Smooth muscle cell (in vitro differentiated cells): ENCODE measurements at regions not wholly inside any gene's neighbourhood (a gene's known extent, or its start where the extent isn't known, plus 50 kb on each side); places are given as distances from the start of the nearest gene placed in this dataset.

Experiments
- DNase-seq: peaks from one replicate; lab custom pipeline; 2025; ENCODE audit not compliant: unreplicated experiment; lab: John Stamatoyannopoulos, UW
- H2AFZ ChIP-seq: fragments of 200-600 bp; sonication (generic); 2 replicates; pipeline ENCODE4 v1.6.0; 2016; ENCODE audit warnings: antibody characterized with exemption, low read depth, mild to moderate bottlenecking
- H3F3A ChIP-seq: fragments of 200-600 bp; sonication (generic); 2 replicates; pipeline ENCODE4 v1.6.0; 2017; ENCODE audit warnings: antibody characterized with exemption, low read depth
- H3K27ac ChIP-seq: fragments of 200-600 bp; sonication (generic); 2 replicates; pipeline ENCODE4 v1.5.1; 2016; ENCODE audit warnings: low read depth, mild to moderate bottlenecking
- H3K27me3 ChIP-seq: fragments of 200-600 bp; sonication (generic); 2 replicates; pipeline ENCODE4 v1.6.1; 2016; ENCODE audit warnings: low read depth, mild to moderate bottlenecking
- H3K36me3 ChIP-seq: fragments of 200-600 bp; sonication (generic); 2 replicates; pipeline ENCODE4 v1.5.1; 2016; ENCODE audit warnings: low read depth
- H3K4me1 ChIP-seq: fragments of 200-600 bp; sonication (generic); 2 replicates; pipeline ENCODE4 v1.5.1; 2016; ENCODE audit warnings: low read depth
- H3K4me2 ChIP-seq: fragments of 200-600 bp; sonication (generic); 2 replicates; pipeline ENCODE4 v1.6.0; 2016; ENCODE audit warnings: mild to moderate bottlenecking
- H3K4me3 ChIP-seq: fragments of 200-600 bp; sonication (generic); 2 replicates; pipeline ENCODE4 v1.5.1; 2016; ENCODE audit warnings: mild to moderate bottlenecking
- H3K79me2 ChIP-seq: fragments of 200-600 bp; sonication (generic); 2 replicates; pipeline ENCODE4 v1.6.0; 2016; ENCODE audit warnings: low read depth, mild to moderate bottlenecking
- H3K9ac ChIP-seq: fragments of 200-600 bp; sonication (generic); 2 replicates; pipeline ENCODE4 v1.6.0; 2016; ENCODE audit warnings: low read depth
- H3K9me3 ChIP-seq: fragments of 200-600 bp; sonication (generic); replicated peaks from 2 replicates; pipeline ENCODE4 v1.5.1; 2016; ENCODE audit warnings: low read depth
- H4K20me1 ChIP-seq: fragments of 200-600 bp; sonication (generic); 2 replicates; pipeline ENCODE4 v1.6.0; 2016; ENCODE audit warnings: low read depth
- CTCF ChIP-seq: fragments of 200-600 bp; sonication (generic); IDR thresholded peaks from 2 replicates; pipeline ENCODE4 v1.5.1; 2017; ENCODE audit warnings: borderline replicate concordance, mild to moderate bottlenecking, antibody characterized with exemption; ENCODE audit not compliant: insufficient read depth, poor library complexity, severe bottlenecking
- WGBS: methylation state at CpG from one replicate; pipeline ENCODE4 v1.1.7; 2016; ENCODE audit warnings: low lambda C conversion rate; 5-methylcytosine and 5-hydroxymethylcytosine counted together

DNA sequence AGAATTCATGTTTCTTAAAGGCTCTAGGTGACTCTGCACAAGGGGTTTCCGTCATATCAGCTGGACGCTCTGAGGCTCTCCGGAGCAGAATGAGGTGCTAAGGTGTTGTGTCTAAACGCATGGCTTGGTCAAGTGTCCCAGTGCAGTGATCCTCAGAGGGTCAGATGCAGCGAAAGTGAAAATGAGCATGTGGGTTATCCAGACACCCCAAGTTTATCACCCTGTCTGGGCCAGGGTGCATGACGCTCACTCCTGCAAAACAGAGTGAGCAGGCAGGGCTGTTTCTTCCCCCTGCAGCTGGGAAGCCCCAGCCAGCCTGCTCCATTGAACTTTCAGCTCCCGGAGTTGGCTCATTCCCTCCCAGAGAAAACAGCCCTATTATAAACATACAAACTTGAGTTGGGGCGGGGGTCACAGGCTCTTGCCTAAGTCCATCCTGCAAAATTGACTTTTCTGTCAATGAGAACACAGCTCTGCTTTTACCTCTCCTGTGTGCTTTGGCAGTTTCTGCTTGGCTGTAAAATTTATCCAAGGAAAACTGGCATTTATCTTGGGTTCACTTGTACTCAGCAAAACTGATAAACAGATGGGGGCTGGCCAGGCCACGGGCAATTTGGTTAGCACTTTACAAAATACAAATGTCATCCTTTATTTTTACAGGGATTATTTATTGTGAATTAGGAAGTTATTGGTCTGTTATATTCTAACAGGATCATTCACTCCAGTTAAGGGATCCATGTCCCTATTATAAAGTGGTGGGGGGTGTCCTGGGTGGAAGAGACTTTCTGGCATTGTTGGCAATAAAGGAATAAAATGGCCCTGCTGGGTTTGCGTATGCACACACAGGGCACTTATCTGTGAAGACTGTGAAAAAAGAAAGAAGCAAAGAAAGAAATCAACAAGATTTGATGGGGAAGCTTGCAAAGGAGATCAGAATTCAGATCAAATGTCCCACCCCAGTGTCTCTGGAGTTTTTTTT is 154.9 kb downstream of the FOXA2 start:
- 72% methylated on average over 10 of the region's 10 CpGs for WGBS
- H4K20me1 ChIP-seq, result no peaks in the 10 kb centered on the region
- H3K4me1 ChIP-seq, result peaks cover 17% of the 10 kb centered on the region
- H3K9ac ChIP-seq, result no peak overlapping the region
- H3K27me3 ChIP-seq, result peaks cover 43% of the 10 kb centered on the region
- H2AFZ ChIP-seq, result no peak overlapping the region
- TF ChIP-seq CTCF, result no peak
- H3F3A ChIP-seq, result no peaks in the 10 kb centered on the region
- H3K9me3 ChIP-seq, result no peaks in the 10 kb centered on the region
- DNase-seq, result no peak
- H3K36me3 ChIP-seq, result no peaks in the 10 kb centered on the region
- no peaks in the 10 kb centered on the region for H3K79me2 ChIP-seq
- no peak overlapping the region for H3K27ac ChIP-seq
- H3K4me3 ChIP-seq, result no peak overlapping the region
- H3K4me2 ChIP-seq, result peak overlapping the region; percentile 1

GRCh38 chr20:22428051-22428450 is 156.3 kb downstream of the FOXA2 start:
- H3K9me3 ChIP-seq, result no peaks in the 10 kb centered on the region
- no peak overlapping the region for H3K27ac ChIP-seq
- no peak for DNase-seq
- WGBS, result 97% methylated on average over 3 of the region's 3 CpGs
- H4K20me1 ChIP-seq, result no peaks in the 10 kb centered on the region
- H3K79me2 ChIP-seq, result no peaks in the 10 kb centered on the region
- no peaks in the 10 kb centered on the region for H3F3A ChIP-seq
- no peak overlapping the region for H3K4me2 ChIP-seq
- H3K36me3 ChIP-seq, result no peaks in the 10 kb centered on the region
- no peak overlapping the region for H2AFZ ChIP-seq
- no peak overlapping the region for H3K4me3 ChIP-seq
- H3K4me1 ChIP-seq, result peaks cover 17% of the 10 kb centered on the region
- H3K9ac ChIP-seq, result no peak overlapping the region
- peaks cover 42% of the 10 kb centered on the region for H3K27me3 ChIP-seq
- TF ChIP-seq CTCF, result no peak

DNA sequence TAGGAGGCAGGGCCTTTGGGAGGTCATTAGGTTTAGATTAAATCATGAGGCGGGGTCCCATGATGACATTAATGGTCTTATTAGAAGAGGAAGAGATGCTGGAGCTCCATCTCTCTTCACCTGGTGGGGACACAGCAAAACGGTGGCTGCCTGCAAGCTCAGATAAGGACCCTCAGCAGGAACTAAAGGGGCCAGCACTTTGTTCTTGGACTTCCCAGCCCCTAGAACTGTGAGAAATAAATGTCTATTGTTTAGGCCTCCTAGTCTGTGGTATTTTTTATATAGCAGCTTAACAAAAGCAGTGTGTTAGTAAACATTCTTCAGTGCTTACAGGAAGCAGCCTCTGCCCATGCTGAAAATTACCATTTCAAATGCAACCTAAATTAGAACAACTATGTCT is 157.6 kb downstream of the FOXA2 start:
- TF ChIP-seq CTCF, result no peak
- no peak overlapping the region for H3K27ac ChIP-seq
- no peaks in the 10 kb centered on the region for H3F3A ChIP-seq
- no peaks in the 10 kb centered on the region for H3K79me2 ChIP-seq
- H3K4me3 ChIP-seq, result no peak overlapping the region
- no peak overlapping the region for H3K4me2 ChIP-seq
- no peak overlapping the region for H3K9ac ChIP-seq
- H3K36me3 ChIP-seq, result no peaks in the 10 kb centered on the region
- 89% methylated on average over 2 of the region's 2 CpGs for WGBS
- H3K4me1 ChIP-seq, result peaks cover 17% of the 10 kb centered on the region
- H2AFZ ChIP-seq, result no peak overlapping the region
- peaks cover 41% of the 10 kb centered on the region for H3K27me3 ChIP-seq
- H4K20me1 ChIP-seq, result no peaks in the 10 kb centered on the region
- DNase-seq, result no peak
- no peaks in the 10 kb centered on the region for H3K9me3 ChIP-seq
